ENCODE measurements at regions not wholly inside any gene's neighbourhood (a gene's known extent, or its start where the extent isn't known, plus 50 kb on each side); places are given as distances from the start of the nearest gene placed in this dataset.
"Not testable (repeated sequence)": the region's sequence is repeated elsewhere in the genome, so short reads cannot be mapped to it uniquely, and the experiment has no call there.

DNA sequence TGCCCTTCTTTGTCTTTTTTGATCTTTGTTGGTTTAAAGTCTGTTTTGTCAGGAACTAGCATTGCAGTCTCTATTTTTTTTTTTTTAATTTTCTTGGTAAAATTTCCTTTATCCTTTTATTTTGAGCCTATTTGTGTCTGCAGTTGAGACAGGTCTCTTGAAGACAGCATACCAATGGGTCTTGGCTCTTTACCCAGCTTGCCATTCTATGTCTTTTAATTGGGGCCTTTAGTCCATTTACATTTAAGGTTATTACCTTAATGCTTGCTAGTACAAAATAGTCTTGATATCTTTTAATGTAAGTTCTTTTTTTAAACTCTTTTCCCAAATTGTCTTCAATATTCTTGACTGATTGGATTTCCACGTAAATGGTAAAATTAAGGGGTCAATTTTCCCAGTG, 398.3 kb upstream of the CHRM2 start:
- Histone ChIP-seq H3K36me3 (ENCODE audit: low read depth) (no peaks in the 10 kb centered on the region), H3K9me3 (peaks cover 58% of the 10 kb centered on the region)

DNA sequence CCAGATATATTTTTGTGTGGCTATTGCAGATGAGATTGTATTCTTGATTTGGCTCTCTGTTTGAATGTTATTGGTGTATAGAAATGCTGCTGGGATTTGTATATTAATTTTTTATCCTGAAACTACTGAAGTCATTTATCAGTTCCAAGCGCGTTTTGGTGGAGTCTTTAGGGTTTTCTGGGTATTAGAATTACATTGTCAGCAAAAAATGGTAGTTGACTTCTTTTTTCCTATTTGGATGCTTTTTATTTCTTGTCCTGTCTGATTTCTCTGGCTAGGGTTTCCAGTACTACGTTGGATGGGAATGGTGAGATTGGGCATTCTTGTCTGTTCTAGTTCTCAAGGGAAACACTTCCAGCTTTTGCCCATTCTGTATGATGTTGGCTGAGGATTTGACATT, 415.5 kb upstream of the CHRM2 start:
- TF ChIP-seq, protein P1, sequence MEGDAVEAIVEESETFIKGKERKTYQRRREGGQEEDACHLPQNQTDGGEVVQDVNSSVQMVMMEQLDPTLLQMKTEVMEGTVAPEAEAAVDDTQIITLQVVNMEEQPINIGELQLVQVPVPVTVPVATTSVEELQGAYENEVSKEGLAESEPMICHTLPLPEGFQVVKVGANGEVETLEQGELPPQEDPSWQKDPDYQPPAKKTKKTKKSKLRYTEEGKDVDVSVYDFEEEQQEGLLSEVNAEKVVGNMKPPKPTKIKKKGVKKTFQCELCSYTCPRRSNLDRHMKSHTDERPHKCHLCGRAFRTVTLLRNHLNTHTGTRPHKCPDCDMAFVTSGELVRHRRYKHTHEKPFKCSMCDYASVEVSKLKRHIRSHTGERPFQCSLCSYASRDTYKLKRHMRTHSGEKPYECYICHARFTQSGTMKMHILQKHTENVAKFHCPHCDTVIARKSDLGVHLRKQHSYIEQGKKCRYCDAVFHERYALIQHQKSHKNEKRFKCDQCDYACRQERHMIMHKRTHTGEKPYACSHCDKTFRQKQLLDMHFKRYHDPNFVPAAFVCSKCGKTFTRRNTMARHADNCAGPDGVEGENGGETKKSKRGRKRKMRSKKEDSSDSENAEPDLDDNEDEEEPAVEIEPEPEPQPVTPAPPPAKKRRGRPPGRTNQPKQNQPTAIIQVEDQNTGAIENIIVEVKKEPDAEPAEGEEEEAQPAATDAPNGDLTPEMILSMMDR (IDR thresholded peaks at IDR 0.05): no peak
- DNase-seq (no peak), ATAC-seq (no peak)
- no peak overlapping the region for H3K4me3 ChIP-seq
- intact Hi-C loops (cut with DNase I, micrococcal nuclease): no loop called here
- H3K9me3 ChIP-seq: peaks cover 10% of the 10 kb centered on the region
- no peaks in the 10 kb centered on the region for H3K36me3 ChIP-seq (ENCODE audit: low read depth)
- H3K4me1 ChIP-seq (ENCODE audit: low read depth): no peaks in the 10 kb centered on the region

More for the DNA sequence above, 398.3 kb upstream of the CHRM2 start:
- intact Hi-C loops (cut with DNase I, micrococcal nuclease): no loop called here
- no peak overlapping the region for H3K4me3 ChIP-seq
- no peaks in the 10 kb centered on the region for H3K4me1 ChIP-seq (ENCODE audit: low read depth)
- TF ChIP-seq, protein P1 (IDR thresholded peaks at IDR 0.05): no peak
- DNase-seq (no peak), ATAC-seq (no peak)

DNA sequence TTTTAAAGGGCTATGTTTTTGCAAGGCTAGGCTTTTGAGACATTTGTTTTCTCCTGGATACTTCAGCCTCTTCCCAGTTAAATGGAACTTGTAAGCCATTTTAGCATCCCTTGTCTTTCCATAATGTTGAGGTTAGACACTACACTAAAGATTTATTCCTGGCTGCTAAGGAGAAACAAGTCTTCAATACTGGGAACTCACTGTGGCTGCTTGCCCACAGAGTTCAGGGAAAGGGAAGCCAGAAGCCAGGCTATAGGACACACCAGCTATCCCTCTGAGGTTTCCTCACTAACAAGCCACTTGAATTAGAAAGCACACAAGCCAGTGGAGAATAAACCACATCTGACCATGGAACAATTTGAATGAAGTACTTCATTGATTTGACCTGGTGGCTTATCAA, 421.7 kb upstream of the CHRM2 start:
- peaks cover 5% of the 10 kb centered on the region for H3K9me3 ChIP-seq
- intact Hi-C loops (cut with DNase I, micrococcal nuclease): no loop called here
- ATAC-seq (no peak), DNase-seq (no peak)
- H3K36me3 ChIP-seq (ENCODE audit: low read depth): no peaks in the 10 kb centered on the region
- no peak overlapping the region for H3K4me3 ChIP-seq
- TF ChIP-seq, protein P1 (IDR thresholded peaks at IDR 0.05): no peak
- no peaks in the 10 kb centered on the region for H3K4me1 ChIP-seq (ENCODE audit: low read depth)

DNA sequence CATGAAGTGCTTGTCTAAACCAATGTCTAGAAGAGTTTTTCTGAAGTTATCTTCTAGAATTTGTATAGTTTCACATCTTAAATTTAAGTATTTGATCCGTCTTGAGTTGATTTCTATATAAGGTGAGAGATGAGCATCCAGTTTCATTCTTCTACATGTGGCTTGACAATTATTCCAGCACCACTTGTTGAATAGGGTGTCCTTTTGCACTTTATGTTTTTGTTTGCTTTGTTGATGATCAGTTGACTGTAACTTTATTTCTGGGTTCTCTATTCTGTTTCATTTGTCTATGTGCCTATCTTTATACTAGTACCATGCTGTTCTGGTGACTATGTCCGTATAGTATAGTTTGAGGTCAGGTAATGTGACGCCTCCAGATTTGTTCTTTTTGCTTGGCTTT, 426.6 kb upstream of the CHRM2 start:
- H3K36me3 ChIP-seq (ENCODE audit: low read depth): no peaks in the 10 kb centered on the region
- H3K4me1 ChIP-seq (ENCODE audit: low read depth): no peaks in the 10 kb centered on the region
- TF ChIP-seq, protein P1 (IDR thresholded peaks at IDR 0.05): no peak
- DNase-seq (no peak), ATAC-seq (no peak)
- intact Hi-C loops (cut with DNase I, micrococcal nuclease): no loop called here
- no peak overlapping the region for H3K4me3 ChIP-seq
- H3K9me3 ChIP-seq: peaks cover 3% of the 10 kb centered on the region

DNA sequence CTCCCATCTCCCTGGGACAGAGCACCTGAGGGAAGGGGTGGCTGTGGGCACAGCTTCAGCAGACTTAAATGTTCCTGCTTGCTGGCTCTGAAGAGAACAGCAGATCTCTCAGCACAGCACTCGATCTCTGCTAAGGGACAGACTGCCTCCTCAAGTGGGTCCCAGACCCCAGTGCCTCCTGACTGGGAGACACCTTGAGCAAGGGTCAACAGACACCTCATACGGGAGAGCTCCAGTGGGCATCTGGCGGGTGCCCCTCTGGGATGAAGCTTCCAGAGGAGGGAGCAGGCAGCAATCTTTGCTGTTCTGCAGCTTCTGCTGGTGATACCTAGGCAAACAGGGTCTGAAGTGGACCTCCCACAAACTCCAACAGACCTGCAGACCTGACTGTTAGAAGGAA, 436.7 kb upstream of the CHRM2 start:
- H3K4me1 ChIP-seq (ENCODE audit: low read depth); intact Hi-C loops (cut with DNase I, micrococcal nuclease); H3K4me3 ChIP-seq; H3K9me3 ChIP-seq; DNase-seq; ATAC-seq; H3K36me3 ChIP-seq (ENCODE audit: low read depth): not testable (repeated sequence)

DNA sequence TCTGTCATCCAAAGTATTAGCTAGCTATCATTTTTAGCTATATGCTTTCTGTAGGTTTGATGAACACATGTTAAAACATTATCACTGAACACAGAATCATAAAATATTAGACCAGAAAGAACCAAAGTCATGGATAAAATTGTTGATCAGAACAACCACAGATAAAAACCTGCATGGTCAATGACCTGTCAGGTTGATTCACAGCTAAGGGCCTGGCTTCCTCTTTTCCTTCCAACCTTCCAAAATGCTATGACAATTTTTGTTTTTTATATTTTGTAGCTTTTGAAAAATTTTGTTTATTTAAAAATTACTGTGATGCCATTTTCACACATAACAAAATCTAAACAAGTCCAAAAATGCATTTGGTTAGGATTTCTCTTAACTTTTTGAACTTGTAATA, 444.4 kb upstream of the CHRM2 start:
- Histone ChIP-seq H3K4me1 (ENCODE audit: low read depth) (no peaks in the 10 kb centered on the region), H3K4me3 (no peak overlapping the region), H3K9me3 (no peaks in the 10 kb centered on the region), H3K36me3 (ENCODE audit: low read depth) (no peaks in the 10 kb centered on the region)
- ATAC-seq: no peak
- TF ChIP-seq, protein P1 (IDR thresholded peaks at IDR 0.05): no peak
- DNase-seq: no peak
- intact Hi-C loops (cut with DNase I, micrococcal nuclease): no loop called here

DNA sequence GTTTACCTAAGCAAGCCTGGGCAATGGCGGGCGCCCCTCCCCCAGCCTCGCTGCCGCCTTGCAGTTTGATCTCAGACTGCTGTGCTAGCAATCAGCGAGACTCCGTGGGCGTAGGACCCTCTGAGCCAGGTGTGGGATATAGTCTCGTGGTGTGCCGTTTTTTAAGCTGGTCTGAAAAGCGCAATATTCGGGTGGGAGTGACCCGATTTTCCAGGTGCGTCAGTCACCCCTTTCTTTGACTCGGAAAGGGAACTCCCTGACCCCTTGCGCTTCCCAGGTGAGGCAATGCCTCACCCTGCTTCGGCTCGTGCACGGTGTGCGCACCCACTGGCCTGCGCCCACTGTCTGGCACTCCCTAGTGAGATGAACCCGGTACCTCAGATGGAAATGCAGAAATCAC, 442.6 kb upstream of the MTPN start:
- intact Hi-C loops (cut with DNase I, micrococcal nuclease); H3K36me3 ChIP-seq (ENCODE audit: low read depth); H3K4me1 ChIP-seq (ENCODE audit: low read depth); H3K9me3 ChIP-seq; ATAC-seq; H3K4me3 ChIP-seq: not testable (repeated sequence)
- peak in 1 of 3 donors; percentile 6 for DNase-seq

Data from mucosa of descending colon (tissue), 3 donors.